ENCODE measurements at regions not wholly inside any gene's neighbourhood (a gene's known extent, or its start where the extent isn't known, plus 50 kb on each side); places are given as distances from the start of the nearest gene placed in this dataset.

DNA sequence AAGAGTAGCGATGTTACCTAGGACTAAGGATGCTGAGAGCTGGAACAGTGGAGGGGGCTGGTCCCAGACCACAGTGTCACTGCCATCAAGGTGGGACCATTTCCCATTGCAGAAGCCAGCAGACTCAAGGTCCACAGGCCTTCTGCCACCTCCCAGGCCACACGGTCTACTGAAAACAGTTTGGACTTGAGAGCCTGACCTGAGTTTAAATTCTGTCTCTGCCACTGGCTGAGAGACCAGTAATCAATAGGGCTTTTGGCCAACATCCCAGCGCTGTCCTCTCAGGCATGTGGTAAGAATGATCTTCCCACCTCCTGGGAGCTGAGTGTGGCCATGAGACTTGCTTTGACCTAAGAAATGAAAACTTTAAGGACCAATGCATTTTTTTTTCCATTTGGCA is 331.4 kb upstream of the CDH5 start:
- WGBS, 2 experiments (ENCODE audit: extremely low coverage in 1 of 2, insufficient coverage in 1 of 2, insufficient read length in 1 of 2, insufficient replicate concordance in 2 of 2, low coverage in 1 of 2, low lambda C conversion rate in 2 of 2, missing lambda C conversion rate in 1 of 2), result 100% methylated on average over 3 of the region's 3 CpGs; no CpG with 5 or more reads in 1 of the 2 experiments
- no peak for TF ChIP-seq FOSL1 (IDR thresholded peaks at IDR 0.05; ENCODE audit: insufficient read depth, low read depth, low read length)
- no peak for TF ChIP-seq CTCF (IDR thresholded peaks at IDR 0.05; ENCODE audit: control extremely low read depth in 1 of 3, insufficient read depth in 1 of 3, low read depth in 1 of 3, low read length in 3 of 3)
- TF ChIP-seq POU5F1 (IDR thresholded peaks at IDR 0.05; ENCODE audit: low read depth, low read length), result no peak
- no peak for TF ChIP-seq SRF (IDR thresholded peaks at IDR 0.05; ENCODE audit: low read depth, low read length)
- TF ChIP-seq GTF2F1 (IDR thresholded peaks at IDR 0.05; ENCODE audit: borderline replicate concordance, low read depth, low read length), result no peak
- TF ChIP-seq POLR2A (IDR thresholded peaks at IDR 0.05; ENCODE audit: control extremely low read depth in 1 of 2, low read depth in 2 of 2, low read length in 2 of 2), result no peak
- no peak for TF ChIP-seq CBX5 (IDR thresholded peaks at IDR 0.05; ENCODE audit: low read depth, low read length)
- TF ChIP-seq, protein P1, sequence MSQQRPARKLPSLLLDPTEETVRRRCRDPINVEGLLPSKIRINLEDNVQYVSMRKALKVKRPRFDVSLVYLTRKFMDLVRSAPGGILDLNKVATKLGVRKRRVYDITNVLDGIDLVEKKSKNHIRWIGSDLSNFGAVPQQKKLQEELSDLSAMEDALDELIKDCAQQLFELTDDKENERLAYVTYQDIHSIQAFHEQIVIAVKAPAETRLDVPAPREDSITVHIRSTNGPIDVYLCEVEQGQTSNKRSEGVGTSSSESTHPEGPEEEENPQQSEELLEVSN (IDR thresholded peaks at IDR 0.05), result no peak
- no peak for TF ChIP-seq HDAC6 (IDR thresholded peaks at IDR 0.05; ENCODE audit: low read depth, low read length)
- TF ChIP-seq JUND (IDR thresholded peaks at IDR 0.05; ENCODE audit: low read length), result no peak
- no peak for TF ChIP-seq BRCA1 (IDR thresholded peaks at IDR 0.05; ENCODE audit: low read depth, low read length)
- no peak for TF ChIP-seq TBP (IDR thresholded peaks at IDR 0.05; ENCODE audit: low read depth, low read length)
- no peak for TF ChIP-seq CHD1 (IDR thresholded peaks at IDR 0.05; ENCODE audit: low read depth, low read length)

More for the DNA sequence above, 331.4 kb upstream of the CDH5 start:
- Histone ChIP-seq H4K91ac (replicated peaks; ENCODE audit: insufficient read length, low read length) (no peak overlapping the region), H4K8ac (ENCODE audit: extremely low read depth, insufficient read depth, low read length) (no peak overlapping the region), H3K23ac (ENCODE audit: insufficient read length) (no peak overlapping the region), H3K27ac (ENCODE audit: low read depth, low read length) (no peak overlapping the region), H3K18ac (ENCODE audit: extremely low read depth, low read length) (no peak overlapping the region), H3K4me3 (ENCODE audit: extremely low read depth in 1 of 4, insufficient read depth in 2 of 4, low read depth in 3 of 4, low read length in 4 of 4) (no peak overlapping the region), H2BK5ac (ENCODE audit: low read depth, low read length) (no peak overlapping the region), H3K56ac (replicated peaks; ENCODE audit: insufficient read length, low read depth, low read length) (no peak overlapping the region), H3K79me2 (ENCODE audit: control insufficient read depth in 1 of 2, insufficient read depth in 2 of 2, low read length in 2 of 2) (no peaks in the 10 kb centered on the region), H2BK12ac (ENCODE audit: low read depth, low read length) (no peak overlapping the region), H4K20me1 (replicated peaks in 1 of 2; ENCODE audit: control insufficient read depth in 1 of 2, insufficient read depth in 2 of 2, low read length in 2 of 2) (no peaks in the 10 kb centered on the region), H3K14ac (ENCODE audit: insufficient read length) (no peak overlapping the region), H3K9me3 (ENCODE audit: insufficient read depth in 2 of 2, low read depth in 1 of 2, low read length in 1 of 2) (no peaks in the 10 kb centered on the region), H2AK5ac (ENCODE audit: low read depth, low read length) (no peak overlapping the region), H2AFZ (ENCODE audit: low read length) (no peak overlapping the region), H4K5ac (ENCODE audit: insufficient read length, low read depth, low read length) (no peak overlapping the region), H2BK15ac (ENCODE audit: low read length) (no peak overlapping the region), H3K4ac (replicated peaks; ENCODE audit: insufficient read length, low read depth, low read length) (no peak overlapping the region), H3K79me1 (ENCODE audit: low read depth, low read length) (no peaks in the 10 kb centered on the region), H3K4me2 (ENCODE audit: insufficient read depth in 1 of 2, low read depth in 2 of 2, low read length in 2 of 2) (no peak overlapping the region), H3K23me2 (ENCODE audit: low read depth, low read length) (no peaks in the 10 kb centered on the region), H2BK20ac (ENCODE audit: low read length) (no peak overlapping the region), H3K36me3 (ENCODE audit: control insufficient read depth in 2 of 4, insufficient read depth in 4 of 4, low read length in 3 of 4) (no peaks in the 10 kb centered on the region), H3K4me1 (replicated peaks in 1 of 4; ENCODE audit: control insufficient read depth in 3 of 4, insufficient read depth in 4 of 4, low read length in 3 of 4) (no peaks in the 10 kb centered on the region), H2BK120ac (replicated peaks; ENCODE audit: low read depth, low read length) (no peak overlapping the region), H3K9ac (replicated peaks in 1 of 4; ENCODE audit: extremely low read depth in 1 of 4, low read depth in 3 of 4, low read length in 3 of 4) (no peak overlapping the region), H3K27me3 (replicated peaks in 1 of 4; ENCODE audit: control insufficient read depth in 3 of 4, extremely low read depth in 1 of 4, insufficient read depth in 3 of 4, low read length in 3 of 4) (no peaks in the 10 kb centered on the region; a peak in 1 of 7 replicates)
- ChIA-PET CTCF (ENCODE audit: partially characterized antibody) (interaction anchor here (0.6 kb wide), 1 partner anchor 223 kb away, joined by 4 read pairs; no protein-coding TSS in a partner anchor), POLR2A (ENCODE audit: partially characterized antibody) (no interaction called here)
- DNase-seq (ENCODE audit: low read depth in 1 of 2, low spot score in 2 of 2) (no peak), FAIRE-seq (no peak)

Measured in H1 (cell line).